ENCODE measurements at regions not wholly inside any gene's neighbourhood (a gene's known extent, or its start where the extent isn't known, plus 50 kb on each side); places are given as distances from the start of the nearest gene placed in this dataset.

DNA sequence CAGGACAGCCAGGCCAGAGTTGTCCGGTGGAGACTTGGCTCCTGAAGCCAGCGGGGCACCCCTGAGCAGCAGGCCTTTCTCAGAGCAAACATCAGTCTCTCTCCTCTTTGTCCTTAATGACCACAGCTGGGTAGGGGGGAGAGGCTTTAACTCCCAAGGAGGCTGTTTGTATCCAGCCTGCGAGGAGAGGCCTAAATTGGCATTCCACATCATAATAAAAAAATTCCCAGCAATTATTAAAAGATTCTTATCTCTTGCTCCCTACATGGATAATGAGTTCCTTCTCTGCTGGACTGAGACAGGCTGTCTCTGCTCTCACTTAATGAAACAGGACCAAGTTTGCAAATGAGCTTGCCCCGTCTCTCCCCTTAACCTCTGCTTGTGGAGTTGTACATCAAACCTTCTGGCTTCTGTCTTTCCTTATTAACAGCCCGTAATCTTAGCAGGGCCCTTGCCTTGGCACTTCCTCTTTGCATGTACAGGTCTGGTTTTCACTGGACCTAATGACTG is 838.2 kb downstream of the MAFB start:
- DNase-seq (no peak), ATAC-seq (no peak)
- Histone ChIP-seq H3K27ac (ENCODE audit: low read length) (no peak overlapping the region), H3K79me2 (ENCODE audit: low read length) (no peaks in the 10 kb centered on the region), H3K27me3 (ENCODE audit: low read length) (no peaks in the 10 kb centered on the region), H3K4me1 (ENCODE audit: insufficient read depth, low read length) (no peaks in the 10 kb centered on the region), H3K4me3 (ENCODE audit: low read length) (no peak overlapping the region), H3F3A (ENCODE audit: low read length, unreplicated experiment) (no peaks in the 10 kb centered on the region), H3K4me2 (ENCODE audit: low read length) (no peak overlapping the region), H2AFZ (ENCODE audit: low read length) (no peak overlapping the region), H3K36me3 (ENCODE audit: low read depth, low read length) (no peaks in the 10 kb centered on the region), H3K9me3 (ENCODE audit: low read length) (peaks cover 6% of the 10 kb centered on the region; the same call in 1 of the 2 replicates), H3K9me2 (replicated peaks; ENCODE audit: low read length) (no peaks in the 10 kb centered on the region), H3K9ac (ENCODE audit: low read length) (no peak overlapping the region), H4K20me1 (ENCODE audit: low read length) (no peaks in the 10 kb centered on the region)
- TF ChIP-seq EZH2phosphoT487 (IDR thresholded peaks at IDR 0.05; ENCODE audit: borderline replicate concordance, low read length) (no peak), EZH2 (IDR thresholded peaks at IDR 0.05; ENCODE audit: low read length, unreplicated experiment) (no peak)
- TF ChIP-seq, protein P1, sequence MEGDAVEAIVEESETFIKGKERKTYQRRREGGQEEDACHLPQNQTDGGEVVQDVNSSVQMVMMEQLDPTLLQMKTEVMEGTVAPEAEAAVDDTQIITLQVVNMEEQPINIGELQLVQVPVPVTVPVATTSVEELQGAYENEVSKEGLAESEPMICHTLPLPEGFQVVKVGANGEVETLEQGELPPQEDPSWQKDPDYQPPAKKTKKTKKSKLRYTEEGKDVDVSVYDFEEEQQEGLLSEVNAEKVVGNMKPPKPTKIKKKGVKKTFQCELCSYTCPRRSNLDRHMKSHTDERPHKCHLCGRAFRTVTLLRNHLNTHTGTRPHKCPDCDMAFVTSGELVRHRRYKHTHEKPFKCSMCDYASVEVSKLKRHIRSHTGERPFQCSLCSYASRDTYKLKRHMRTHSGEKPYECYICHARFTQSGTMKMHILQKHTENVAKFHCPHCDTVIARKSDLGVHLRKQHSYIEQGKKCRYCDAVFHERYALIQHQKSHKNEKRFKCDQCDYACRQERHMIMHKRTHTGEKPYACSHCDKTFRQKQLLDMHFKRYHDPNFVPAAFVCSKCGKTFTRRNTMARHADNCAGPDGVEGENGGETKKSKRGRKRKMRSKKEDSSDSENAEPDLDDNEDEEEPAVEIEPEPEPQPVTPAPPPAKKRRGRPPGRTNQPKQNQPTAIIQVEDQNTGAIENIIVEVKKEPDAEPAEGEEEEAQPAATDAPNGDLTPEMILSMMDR (conservative IDR thresholded peaks at IDR 0.05; ENCODE audit: low read depth, low read length): no peak
- ChIA-PET POLR2A (ENCODE audit: unreplicated experiment) (no interaction called here), CTCF (no interaction called here)
- intact Hi-C loops (cut with micrococcal nuclease): no loop called here
- no TSS peak for BruUV-seq (replicated peaks)

DNA sequence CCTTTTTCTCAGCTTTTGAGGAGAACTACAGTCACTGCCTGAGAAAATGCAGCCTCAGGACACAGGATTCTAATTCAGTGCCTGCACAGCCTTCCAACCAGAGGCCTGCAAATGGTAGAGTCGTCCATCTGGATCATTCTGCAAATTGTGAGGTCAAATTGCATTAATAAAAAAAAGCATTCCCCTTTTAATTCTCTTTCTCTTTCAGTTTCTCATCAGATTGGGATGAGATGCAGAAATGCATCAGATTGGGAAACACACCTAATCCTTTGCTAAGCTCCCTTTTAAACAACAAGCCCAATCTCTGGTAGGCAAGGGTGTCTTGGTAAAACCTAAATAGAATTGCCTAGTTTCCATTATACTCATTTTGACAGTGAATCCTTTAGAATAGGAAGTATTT is 838.8 kb downstream of the MAFB start:
- intact Hi-C loops (cut with micrococcal nuclease): no loop called here
- Histone ChIP-seq H3K79me2 (ENCODE audit: low read length) (no peaks in the 10 kb centered on the region), H3K36me3 (ENCODE audit: low read depth, low read length) (no peaks in the 10 kb centered on the region), H3K9me2 (replicated peaks; ENCODE audit: low read length) (no peaks in the 10 kb centered on the region), H3K4me2 (ENCODE audit: low read length) (no peak overlapping the region), H3K9me3 (ENCODE audit: low read length) (peaks cover 6% of the 10 kb centered on the region; the same call in 1 of the 2 replicates), H3F3A (ENCODE audit: low read length, unreplicated experiment) (no peaks in the 10 kb centered on the region), H3K9ac (ENCODE audit: low read length) (no peak overlapping the region), H2AFZ (ENCODE audit: low read length) (no peak overlapping the region), H3K27ac (ENCODE audit: low read length) (no peak overlapping the region), H3K4me3 (ENCODE audit: low read length) (no peak overlapping the region), H4K20me1 (ENCODE audit: low read length) (no peaks in the 10 kb centered on the region), H3K4me1 (ENCODE audit: insufficient read depth, low read length) (no peaks in the 10 kb centered on the region), H3K27me3 (ENCODE audit: low read length) (no peaks in the 10 kb centered on the region)
- BruUV-seq (replicated peaks): no TSS peak
- DNase-seq: no peak
- ChIA-PET CTCF (no interaction called here), POLR2A (ENCODE audit: unreplicated experiment) (no interaction called here)
- TF ChIP-seq, protein P1 (conservative IDR thresholded peaks at IDR 0.05; ENCODE audit: low read depth, low read length): no peak
- TF ChIP-seq EZH2phosphoT487 (IDR thresholded peaks at IDR 0.05; ENCODE audit: borderline replicate concordance, low read length): no peak
- TF ChIP-seq EZH2 (IDR thresholded peaks at IDR 0.05; ENCODE audit: low read length, unreplicated experiment): no peak
- ATAC-seq: no peak

DNA sequence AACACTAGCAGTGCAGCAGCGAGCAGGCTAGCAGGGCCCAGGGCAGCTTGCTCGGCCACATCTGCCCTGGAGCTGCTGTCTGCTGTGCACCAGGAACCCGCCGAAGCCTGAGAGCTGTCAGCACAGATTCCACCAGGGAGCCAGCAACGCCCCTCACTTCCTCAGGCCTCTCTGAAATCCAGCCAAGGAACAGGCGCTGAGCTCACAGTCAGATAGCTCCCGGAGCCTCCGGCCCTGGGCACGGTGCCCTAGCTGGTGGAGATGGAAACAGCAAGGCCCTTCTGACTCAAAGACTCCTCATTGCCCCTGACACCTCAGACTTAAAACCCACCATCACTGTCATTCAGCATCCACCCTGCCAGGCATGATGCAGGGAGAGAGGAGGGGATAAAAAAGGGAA is 839.4 kb downstream of the MAFB start:
- POLR2A ChIA-PET (ENCODE audit: unreplicated experiment): no interaction called here
- ATAC-seq (no peak), DNase-seq (no peak)
- intact Hi-C loops (cut with micrococcal nuclease): no loop called here
- no peaks in the 10 kb centered on the region for H3K36me3 ChIP-seq (ENCODE audit: low read depth, low read length)
- no peak overlapping the region for H2AFZ ChIP-seq (ENCODE audit: low read length)
- no peak overlapping the region for H3K4me2 ChIP-seq (ENCODE audit: low read length)
- no peak overlapping the region for H3K9ac ChIP-seq (ENCODE audit: low read length)
- CTCF ChIA-PET: no interaction called here
- no peaks in the 10 kb centered on the region for H3K9me2 ChIP-seq (replicated peaks; ENCODE audit: low read length)
- no peaks in the 10 kb centered on the region for H3K79me2 ChIP-seq (ENCODE audit: low read length)
- no peak overlapping the region for H3K4me3 ChIP-seq (ENCODE audit: low read length)
- BruUV-seq (replicated peaks): no TSS peak
- H3F3A ChIP-seq (ENCODE audit: low read length, unreplicated experiment): no peaks in the 10 kb centered on the region
- TF ChIP-seq EZH2phosphoT487 (IDR thresholded peaks at IDR 0.05; ENCODE audit: borderline replicate concordance, low read length) (no peak), EZH2 (IDR thresholded peaks at IDR 0.05; ENCODE audit: low read length, unreplicated experiment) (no peak)
- TF ChIP-seq, protein P1 (conservative IDR thresholded peaks at IDR 0.05; ENCODE audit: low read depth, low read length): no peak
- H3K27me3 ChIP-seq (ENCODE audit: low read length): no peaks in the 10 kb centered on the region
- no peak overlapping the region for H3K27ac ChIP-seq (ENCODE audit: low read length)
- H3K9me3 ChIP-seq (ENCODE audit: low read length): peaks cover 6% of the 10 kb centered on the region; the same call in 1 of the 2 replicates
- H3K4me1 ChIP-seq (ENCODE audit: insufficient read depth, low read length): no peaks in the 10 kb centered on the region
- H4K20me1 ChIP-seq (ENCODE audit: low read length): no peaks in the 10 kb centered on the region
